Rectal smooth muscle tissue (tissue), 1 donor: ENCODE measurements at regions not wholly inside any gene's neighbourhood (a gene's known extent, or its start where the extent isn't known, plus 50 kb on each side); places are given as distances from the start of the nearest gene placed in this dataset.

ENCODE experiments used
- H3K27ac ChIP-seq: one replicate; pipeline ENCODE4 v1.7.0; 2013; ENCODE audit warnings: low read depth, low read length, inconsistent platforms
- H3K27me3 ChIP-seq: one replicate; pipeline ENCODE4 v1.7.0; 2013; ENCODE audit warnings: low read length; ENCODE audit not compliant: control insufficient read depth, insufficient read depth
- H3K36me3 ChIP-seq: one replicate; pipeline ENCODE4 v1.7.0; 2013; ENCODE audit warnings: low read length; ENCODE audit not compliant: control insufficient read depth, insufficient read depth
- H3K4me1 ChIP-seq: one replicate; pipeline ENCODE4 v1.7.0; 2013; ENCODE audit warnings: low read length; ENCODE audit not compliant: control insufficient read depth, insufficient read depth
- H3K4me3 ChIP-seq: one replicate; pipeline ENCODE4 v1.7.0; 2013; ENCODE audit warnings: low read length
- H3K9ac ChIP-seq: one replicate; pipeline ENCODE4 v1.7.0; 2013; ENCODE audit warnings: low read length

DNA sequence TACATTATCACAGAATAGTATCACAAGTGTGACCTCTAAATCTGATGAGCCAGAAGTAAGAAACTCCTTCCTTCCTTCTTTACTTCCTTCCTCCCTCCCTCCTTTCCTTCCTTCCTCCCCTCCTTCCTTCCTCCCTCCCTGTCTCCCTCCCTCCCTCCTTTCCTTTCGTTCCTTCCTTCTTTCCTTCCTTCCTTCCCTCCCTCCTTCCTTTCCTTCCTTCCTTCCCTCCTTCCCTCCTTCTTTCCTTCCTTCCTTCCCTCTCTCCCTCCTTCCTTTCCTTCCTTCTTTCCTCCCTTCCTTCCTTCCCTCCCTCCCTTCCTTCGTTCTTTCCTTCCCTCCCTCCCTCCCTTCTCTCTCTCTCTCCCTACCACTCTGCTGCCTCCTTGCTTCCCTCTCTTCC lies 359.2 kb downstream of the OSR1 start:
- no peak overlapping the region for H3K9ac ChIP-seq
- H3K36me3 ChIP-seq = no peaks in the 10 kb centered on the region
- H3K4me1 ChIP-seq = no peaks in the 10 kb centered on the region
- H3K27ac ChIP-seq = no peak overlapping the region
- no peak overlapping the region for H3K4me3 ChIP-seq
- no peaks in the 10 kb centered on the region for H3K27me3 ChIP-seq

DNA sequence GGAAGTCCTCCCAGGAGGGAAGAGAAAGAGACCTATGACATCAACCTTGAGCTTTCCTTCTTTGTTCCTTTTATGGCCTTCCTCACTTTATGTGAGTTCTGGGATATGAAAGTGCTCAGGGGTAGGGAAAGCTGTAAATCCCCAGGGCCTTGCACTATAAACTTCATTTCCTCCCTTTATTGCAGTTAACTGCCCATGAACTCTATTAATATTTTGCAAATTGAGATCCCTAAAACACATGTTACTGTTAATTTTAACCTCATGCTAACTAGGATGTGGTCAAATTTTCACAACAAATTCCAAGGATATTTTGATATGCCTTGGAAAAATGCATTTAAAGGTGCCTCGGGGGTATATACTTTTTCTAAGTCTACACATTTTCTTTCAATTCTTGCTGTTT lies 359.9 kb downstream of the OSR1 start:
- Histone ChIP-seq H3K27ac (no peak overlapping the region), H3K27me3 (no peaks in the 10 kb centered on the region), H3K4me3 (no peak overlapping the region), H3K9ac (no peak overlapping the region), H3K4me1 (no peaks in the 10 kb centered on the region), H3K36me3 (no peaks in the 10 kb centered on the region)

DNA sequence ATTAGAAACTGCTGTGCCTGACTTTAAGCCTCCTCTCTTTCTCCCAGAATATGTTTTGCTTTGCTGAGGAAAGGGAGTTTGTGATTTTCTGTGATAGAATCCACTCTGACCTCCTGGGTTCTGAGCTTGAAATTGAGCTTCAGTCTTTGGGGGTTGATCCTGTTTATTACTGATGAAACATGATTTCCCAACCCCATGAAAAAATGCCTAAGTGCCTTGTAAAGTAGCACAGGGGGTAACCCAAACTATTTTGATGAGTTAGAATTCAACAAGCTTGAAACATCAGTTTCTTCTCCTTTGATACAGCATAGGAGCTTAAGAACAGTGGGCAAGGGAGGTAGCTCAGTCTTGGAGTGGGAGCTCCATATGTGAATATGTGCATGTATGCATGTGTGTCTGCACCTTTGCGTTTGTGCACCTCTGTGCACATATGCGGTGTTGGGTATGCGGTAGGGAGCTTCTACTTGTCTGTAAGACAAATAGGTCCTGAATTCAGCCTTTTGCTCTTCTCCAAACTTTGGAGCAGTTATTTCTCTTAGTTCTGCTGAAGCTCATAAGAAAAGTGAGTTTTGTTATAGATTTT lies 364.6 kb downstream of the OSR1 start:
- Histone ChIP-seq H3K27ac (no peak overlapping the region), H3K9ac (no peak overlapping the region), H3K4me3 (no peak overlapping the region), H3K36me3 (no peaks in the 10 kb centered on the region), H3K27me3 (no peaks in the 10 kb centered on the region), H3K4me1 (peaks cover 3% of the 10 kb centered on the region)

DNA sequence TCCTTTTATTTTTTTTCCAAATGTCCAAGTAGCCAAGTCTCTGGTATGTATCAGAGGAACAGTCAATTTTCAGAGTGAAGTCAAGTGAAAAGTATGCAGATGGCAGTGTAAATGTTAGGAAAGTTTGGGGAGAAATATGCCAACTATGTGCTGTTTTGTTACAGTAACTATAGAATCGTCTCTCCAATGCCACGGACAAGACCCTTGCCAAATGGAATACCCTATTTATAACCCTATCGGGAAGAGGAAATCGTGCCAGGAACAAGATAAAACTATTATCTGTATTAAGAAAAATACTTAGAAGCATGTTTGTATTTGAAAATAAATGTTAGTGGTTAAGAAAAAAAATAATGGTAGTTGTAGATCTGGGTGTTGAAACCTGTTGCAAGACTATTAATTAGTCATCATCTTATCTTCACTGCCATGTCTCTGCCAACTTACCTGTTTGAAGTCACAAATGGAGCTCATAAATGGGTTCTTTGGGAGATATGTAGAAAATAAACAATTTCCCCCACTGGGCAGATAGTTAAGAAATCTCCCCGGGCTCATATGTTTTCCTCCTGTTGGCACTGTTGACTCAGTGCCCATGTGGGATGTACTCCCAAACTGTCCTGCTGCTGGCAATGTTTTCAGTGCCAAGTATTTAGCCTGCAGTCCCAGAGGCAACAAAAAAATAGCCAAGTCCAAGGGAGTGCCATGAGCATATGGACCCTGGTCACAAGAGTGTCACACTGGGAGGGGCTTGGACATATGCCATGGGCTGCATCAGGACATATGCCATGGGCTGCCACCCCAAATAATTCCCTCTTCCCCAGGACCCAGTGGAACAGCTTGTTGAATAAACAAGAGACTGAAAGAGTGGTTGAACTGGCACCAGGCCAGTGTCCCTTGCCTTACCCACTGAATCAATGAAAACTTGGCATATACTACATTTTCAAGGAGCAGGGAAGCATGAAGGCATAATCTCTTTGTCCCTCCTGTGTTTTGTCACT lies 366.9 kb downstream of the OSR1 start:
- no peak overlapping the region for H3K9ac ChIP-seq
- no peak overlapping the region for H3K27ac ChIP-seq
- H3K4me1 ChIP-seq = peaks cover 14% of the 10 kb centered on the region
- H3K27me3 ChIP-seq = no peaks in the 10 kb centered on the region
- no peak overlapping the region for H3K4me3 ChIP-seq
- no peaks in the 10 kb centered on the region for H3K36me3 ChIP-seq

DNA sequence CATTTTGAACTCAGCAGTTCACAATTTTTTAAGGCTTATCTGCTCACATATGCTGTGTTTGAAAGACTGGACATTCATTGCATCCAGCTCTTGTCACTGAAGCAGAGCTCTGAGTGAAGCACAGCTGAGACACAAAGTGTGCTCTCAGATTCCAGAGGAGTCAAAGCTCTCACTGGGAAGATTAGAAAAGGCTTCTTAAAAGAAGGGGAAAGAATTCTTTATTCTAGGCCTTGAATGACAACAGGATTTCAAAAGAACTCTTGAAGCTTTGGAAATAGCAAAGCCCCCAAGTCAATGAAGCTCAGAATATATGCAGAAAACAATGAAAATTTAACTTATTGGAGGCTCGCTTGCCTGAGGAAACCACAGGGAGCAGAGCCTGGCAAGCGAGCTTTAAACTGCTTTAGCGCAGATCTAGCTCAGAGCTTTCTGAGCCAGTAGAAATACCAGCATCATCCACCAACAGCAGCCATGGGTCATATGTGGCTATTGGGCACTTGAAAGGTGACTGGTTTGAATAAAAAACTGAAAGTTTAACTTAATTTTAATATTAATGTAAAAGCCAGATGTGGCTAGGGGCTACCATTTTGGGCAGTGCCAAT lies 369.7 kb downstream of the OSR1 start:
- H3K4me3 ChIP-seq = no peak overlapping the region
- no peaks in the 10 kb centered on the region for H3K36me3 ChIP-seq
- H3K27me3 ChIP-seq = no peaks in the 10 kb centered on the region
- H3K9ac ChIP-seq = no peak overlapping the region
- H3K4me1 ChIP-seq = peaks cover 23% of the 10 kb centered on the region
- no peak overlapping the region for H3K27ac ChIP-seq

DNA sequence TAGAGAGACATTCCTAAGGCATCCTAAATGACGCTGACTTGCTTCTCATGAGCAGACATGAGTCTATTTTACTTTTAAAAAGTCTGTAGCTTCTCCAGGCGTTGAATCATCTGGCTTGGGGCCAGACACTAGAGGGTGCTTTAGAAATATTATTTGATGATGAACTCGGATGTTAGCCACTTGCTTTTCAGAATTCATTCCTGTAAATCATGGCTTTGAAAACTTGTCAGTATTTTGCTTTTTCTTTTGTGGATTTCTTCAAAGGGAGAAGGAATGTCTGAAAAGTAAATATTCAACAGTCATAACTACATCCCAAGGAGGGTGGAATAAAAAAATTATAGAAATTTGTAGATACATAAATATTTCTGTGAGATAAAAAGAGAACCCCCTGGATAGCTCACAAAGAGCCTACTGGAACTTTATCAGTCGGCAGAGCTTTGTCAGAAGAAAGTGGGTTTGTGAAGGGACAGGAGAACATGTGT lies 370.8 kb downstream of the OSR1 start:
- H3K4me1 ChIP-seq = peaks cover 23% of the 10 kb centered on the region
- no peak overlapping the region for H3K4me3 ChIP-seq
- H3K36me3 ChIP-seq = no peaks in the 10 kb centered on the region
- H3K9ac ChIP-seq = no peak overlapping the region
- no peaks in the 10 kb centered on the region for H3K27me3 ChIP-seq
- H3K27ac ChIP-seq = no peak overlapping the region

DNA sequence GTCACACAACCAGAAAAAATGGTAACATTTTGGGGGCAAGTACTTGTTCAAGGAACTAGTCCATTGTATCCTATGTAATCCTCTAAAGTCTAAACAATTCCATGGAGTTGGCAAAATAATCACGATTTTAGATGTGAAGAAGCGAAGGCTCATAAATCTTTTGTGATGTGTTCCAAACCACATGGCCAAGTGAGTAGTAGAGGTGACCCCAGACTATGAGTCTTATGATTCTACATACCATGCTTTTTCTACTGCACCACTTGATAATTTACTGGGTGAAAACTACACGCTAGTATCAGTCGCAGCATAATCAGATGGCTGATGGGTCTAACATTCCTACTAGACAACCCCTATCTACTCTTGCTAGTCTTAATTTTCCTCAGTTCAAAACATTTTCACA lies 371.4 kb downstream of the OSR1 start:
- no peaks in the 10 kb centered on the region for H3K27me3 ChIP-seq
- no peak overlapping the region for H3K27ac ChIP-seq
- no peak overlapping the region for H3K4me3 ChIP-seq
- H3K36me3 ChIP-seq = no peaks in the 10 kb centered on the region
- no peak overlapping the region for H3K9ac ChIP-seq
- peaks cover 23% of the 10 kb centered on the region for H3K4me1 ChIP-seq

DNA sequence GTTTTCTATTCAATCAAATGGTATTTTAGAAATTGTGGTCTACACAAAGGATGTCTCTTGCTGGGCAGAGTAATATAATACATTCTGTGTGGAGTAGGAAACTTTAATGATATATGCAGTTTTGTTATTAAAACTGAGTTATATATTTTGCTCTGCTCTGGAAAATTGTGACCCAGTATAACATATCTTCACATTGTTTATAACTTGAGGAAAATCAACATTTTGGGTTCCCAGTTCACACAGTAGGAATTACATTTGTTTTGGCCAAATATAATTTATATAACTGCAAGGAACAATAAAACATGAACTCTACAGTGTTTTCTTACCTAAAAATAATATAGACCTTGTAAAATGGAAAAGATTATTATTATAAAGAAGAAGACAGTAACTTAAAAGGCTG lies 372.4 kb downstream of the OSR1 start:
- H3K4me3 ChIP-seq = no peak overlapping the region
- H3K9ac ChIP-seq = no peak overlapping the region
- H3K36me3 ChIP-seq = no peaks in the 10 kb centered on the region
- no peak overlapping the region for H3K27ac ChIP-seq
- H3K27me3 ChIP-seq = no peaks in the 10 kb centered on the region
- peaks cover 21% of the 10 kb centered on the region for H3K4me1 ChIP-seq

DNA sequence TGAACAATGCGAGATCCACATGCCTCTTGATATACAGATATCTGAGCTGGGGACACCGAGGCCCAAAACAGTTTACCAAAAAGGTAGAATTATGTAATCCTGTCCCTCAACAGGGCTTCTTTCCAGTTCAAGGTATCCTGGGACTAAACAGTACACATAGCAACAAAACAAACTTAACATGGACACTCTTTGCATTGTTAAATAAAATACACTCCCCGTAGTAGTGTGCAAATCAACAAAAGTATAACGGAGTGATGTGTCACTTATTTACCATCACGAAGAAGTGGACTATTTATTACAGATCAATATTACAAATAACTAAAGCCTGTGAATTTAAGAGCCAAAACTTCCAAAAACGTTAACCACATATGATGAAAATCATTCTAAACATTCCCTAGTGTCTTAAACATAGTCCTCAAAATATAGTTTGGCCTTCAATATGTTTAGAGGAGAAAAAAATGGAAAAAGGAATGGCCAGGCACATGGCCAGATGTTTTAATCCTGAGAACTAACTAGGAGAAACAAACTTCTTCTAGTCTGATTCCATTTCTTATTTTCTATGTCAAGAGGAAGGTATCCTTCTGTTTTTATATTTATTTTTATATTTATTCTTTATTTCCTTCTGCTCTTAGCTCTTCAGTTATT lies 377.5 kb downstream of the OSR1 start:
- Histone ChIP-seq H3K4me3 (no peak overlapping the region), H3K4me1 (peaks cover 28% of the 10 kb centered on the region), H3K36me3 (no peaks in the 10 kb centered on the region), H3K27ac (no peak overlapping the region), H3K9ac (no peak overlapping the region), H3K27me3 (no peaks in the 10 kb centered on the region)

DNA sequence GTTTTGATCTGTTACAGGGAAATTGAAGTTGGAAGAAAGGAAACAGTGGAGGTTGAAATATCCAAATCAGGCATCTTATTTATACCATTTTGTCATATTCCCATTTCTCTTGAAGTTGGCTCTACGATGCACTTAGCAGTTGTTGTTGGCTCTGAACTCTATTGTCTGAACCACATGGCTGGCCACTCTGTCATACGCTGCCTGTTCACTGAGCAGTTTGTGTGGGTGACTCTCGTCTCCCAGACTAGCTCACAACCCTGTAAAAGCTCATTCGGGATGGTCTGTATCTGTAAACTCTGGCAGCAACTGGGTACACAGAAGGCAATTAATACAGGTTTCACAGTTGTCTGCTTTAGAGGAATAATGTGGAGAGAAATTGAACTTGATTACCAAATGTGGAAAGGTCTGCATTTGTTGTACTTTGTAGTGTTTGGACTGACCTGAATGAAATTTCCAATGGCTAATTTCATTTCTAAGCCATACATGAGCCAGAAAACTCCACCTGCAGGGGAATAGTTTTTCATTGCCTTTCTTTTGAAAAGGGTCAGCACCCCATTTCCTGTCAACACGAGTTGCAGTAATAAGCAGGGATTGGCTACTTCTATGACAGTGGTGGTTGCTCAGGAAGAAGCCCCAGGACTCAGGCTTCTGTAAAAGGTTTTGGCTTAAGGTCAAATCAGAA lies 378.2 kb downstream of the OSR1 start:
- Histone ChIP-seq H3K9ac (no peak overlapping the region), H3K36me3 (no peaks in the 10 kb centered on the region), H3K27ac (no peak overlapping the region), H3K27me3 (no peaks in the 10 kb centered on the region), H3K4me1 (peaks cover 24% of the 10 kb centered on the region), H3K4me3 (no peak overlapping the region)

DNA sequence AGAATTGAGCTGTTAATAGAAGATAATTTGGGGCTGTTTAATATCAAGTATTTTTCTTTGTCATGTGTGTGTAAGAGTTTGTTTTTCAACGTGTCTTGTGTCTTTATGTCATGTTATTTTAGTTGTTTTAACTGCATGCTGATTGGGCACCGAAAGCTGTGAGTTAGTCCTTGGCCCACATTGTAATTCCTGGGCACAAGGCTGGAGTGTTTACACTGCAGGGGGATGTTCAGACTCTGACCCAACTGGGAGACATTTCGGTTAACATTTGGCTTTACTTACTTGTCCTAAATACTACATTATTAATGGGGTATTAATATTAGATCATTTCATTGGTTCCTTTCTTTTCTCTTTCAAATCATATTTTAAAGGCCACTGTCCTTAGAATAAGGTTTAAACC lies 381.0 kb downstream of the OSR1 start:
- H3K9ac ChIP-seq = no peak overlapping the region
- peak overlapping the region; percentile 71 for H3K27ac ChIP-seq
- no peaks in the 10 kb centered on the region for H3K27me3 ChIP-seq
- H3K4me3 ChIP-seq = no peak overlapping the region
- peaks cover 24% of the 10 kb centered on the region for H3K4me1 ChIP-seq
- H3K36me3 ChIP-seq = no peaks in the 10 kb centered on the region
